Activated CD8-positive, alpha-beta memory T cell treated with anti-CD3 and anti-CD28 coated beads, Interleukin-2, amount 10 ng/mL, durations not matched to agents 7 days and 5 days (primary cell): ENCODE measurements at regions not wholly inside any gene's neighbourhood (a gene's known extent, or its start where the extent isn't known, plus 50 kb on each side); places are given as distances from the start of the nearest gene placed in this dataset.
"Not testable (repeated sequence)": the region's sequence is repeated elsewhere in the genome, so short reads cannot be mapped to it uniquely, and the experiment has no call there.

Experiments used
- ATAC-seq: fragments of 150-1000 bp; cut with Tn5 transposase; one replicate; pipeline ENCODE4 v1.10.0; 2021; ENCODE audit warnings: moderate library complexity
- CTCF ChIA-PET: fragments of 350-600 bp; sonication (Branson Sonifier 250); formaldehyde crosslinking; loops from one replicate; lab custom pipeline; 2021; ENCODE audit warnings: antibody characterized with exemption; lab: Charles Lee
- DNase-seq: peaks from one replicate; pipeline ENCODE4 v3.0.0-alpha.2; 2020
- H3K27ac Mint-ChIP-seq: one replicate; pipeline ENCODE4 v1.8.0; 2021; ENCODE audit warnings: mild to moderate bottlenecking, mixed read lengths
- H3K27me3 Mint-ChIP-seq: one replicate; pipeline ENCODE4 v1.8.0; 2021; ENCODE audit warnings: mixed read lengths
- H3K36me3 Mint-ChIP-seq: one replicate; pipeline ENCODE4 v1.8.0; 2021; ENCODE audit warnings: mild to moderate bottlenecking, mixed read lengths
- H3K4me1 Mint-ChIP-seq: one replicate; pipeline ENCODE4 v1.8.0; 2021; ENCODE audit warnings: mixed read lengths
- H3K4me3 Mint-ChIP-seq: one replicate; pipeline ENCODE4 v1.8.0; 2021; ENCODE audit warnings: mild to moderate bottlenecking, moderate library complexity, mixed read lengths
- H3K9me3 Mint-ChIP-seq: one replicate; pipeline ENCODE4 v1.8.0; 2022; ENCODE audit warnings: low read depth, mixed read lengths

DNA sequence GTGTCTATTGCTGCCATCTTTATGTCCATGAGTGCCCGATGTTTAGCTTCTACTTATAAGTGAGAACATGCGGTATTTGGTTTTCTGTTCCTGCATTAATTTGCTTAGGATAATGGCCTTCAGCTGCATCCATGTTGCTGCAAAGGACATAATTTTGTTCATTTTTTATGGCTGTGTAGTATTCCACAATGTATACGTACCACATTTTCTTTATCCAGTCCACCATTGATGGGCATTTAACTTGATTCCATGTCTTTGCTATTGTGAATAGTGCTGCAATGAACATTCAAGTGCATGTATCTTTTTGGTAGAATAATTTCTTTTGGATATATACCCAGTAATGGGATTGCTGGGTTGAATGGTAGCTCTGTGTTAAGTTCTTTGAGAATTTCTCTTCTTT lies 376.3 kb upstream of the PROK2 start:
- H3K9me3 Mint-ChIP-seq, CTCF ChIA-PET, ATAC-seq, H3K4me3 Mint-ChIP-seq, H3K4me1 Mint-ChIP-seq, DNase-seq, H3K27me3 Mint-ChIP-seq, H3K27ac Mint-ChIP-seq, H3K36me3 Mint-ChIP-seq: not testable (repeated sequence)

DNA sequence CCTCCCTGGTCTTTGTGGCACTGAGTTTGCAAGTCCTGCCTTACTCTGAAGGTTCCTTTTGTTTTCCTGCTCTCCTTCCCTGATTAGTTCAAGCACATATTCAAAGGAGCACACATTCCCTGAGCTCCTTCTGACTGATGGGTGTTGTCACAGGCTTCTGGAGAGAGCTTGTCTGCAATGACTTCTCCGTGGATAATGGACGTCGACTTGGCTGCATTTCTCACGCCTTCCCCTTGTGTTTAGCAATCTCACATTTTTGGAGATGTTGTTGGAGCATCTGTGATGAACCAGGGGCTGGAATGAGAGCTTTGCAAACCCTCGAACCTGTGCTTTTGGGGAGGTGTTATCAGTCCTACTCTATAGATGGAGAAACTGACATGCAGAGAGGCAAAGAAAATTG lies 375.4 kb upstream of the PROK2 start:
- no peak overlapping the region for H3K4me3 Mint-ChIP-seq
- H3K4me1 Mint-ChIP-seq = no peaks in the 10 kb centered on the region
- no peaks in the 10 kb centered on the region for H3K27me3 Mint-ChIP-seq
- ATAC-seq (no peak), DNase-seq (no peak)
- CTCF ChIA-PET = interaction anchor here (1.4 kb wide), 1 partner anchor 10 kb away, joined by 3 read pairs; no protein-coding TSS in a partner anchor
- no peak overlapping the region for H3K27ac Mint-ChIP-seq
- no peaks in the 10 kb centered on the region for H3K9me3 Mint-ChIP-seq
- H3K36me3 Mint-ChIP-seq = no peaks in the 10 kb centered on the region

DNA sequence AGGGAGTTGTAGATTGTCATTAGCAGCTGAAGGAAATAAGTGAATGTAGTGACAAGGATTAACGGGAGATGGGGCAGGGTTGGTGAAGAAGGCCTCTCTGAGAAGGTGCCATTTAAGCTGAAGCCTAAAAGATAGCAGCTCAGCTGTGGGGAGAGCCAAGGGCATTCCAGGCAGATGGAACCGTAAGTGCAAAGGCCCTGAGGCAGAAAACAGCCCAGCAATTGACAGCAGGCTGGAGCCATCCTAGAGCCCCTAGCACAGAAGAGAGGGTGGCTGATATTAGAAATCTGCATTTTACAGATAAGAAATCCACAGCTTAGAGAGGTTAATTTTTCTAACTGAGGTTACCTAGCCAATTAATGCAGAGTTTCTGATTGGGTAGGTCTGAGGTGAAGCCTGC lies 374.5 kb upstream of the PROK2 start:
- Mint-ChIP-seq H3K36me3 (no peaks in the 10 kb centered on the region), H3K4me3 (no peak overlapping the region), H3K27me3 (no peaks in the 10 kb centered on the region), H3K9me3 (no peaks in the 10 kb centered on the region), H3K27ac (no peak overlapping the region), H3K4me1 (no peaks in the 10 kb centered on the region)
- DNase-seq (no peak), ATAC-seq (no peak)
- CTCF ChIA-PET = interaction anchor here (0.8 to 1.4 kb wide), 2 partner anchors 11 to 284 kb away, joined by 3 read pairs; no protein-coding TSS in a partner anchor

DNA sequence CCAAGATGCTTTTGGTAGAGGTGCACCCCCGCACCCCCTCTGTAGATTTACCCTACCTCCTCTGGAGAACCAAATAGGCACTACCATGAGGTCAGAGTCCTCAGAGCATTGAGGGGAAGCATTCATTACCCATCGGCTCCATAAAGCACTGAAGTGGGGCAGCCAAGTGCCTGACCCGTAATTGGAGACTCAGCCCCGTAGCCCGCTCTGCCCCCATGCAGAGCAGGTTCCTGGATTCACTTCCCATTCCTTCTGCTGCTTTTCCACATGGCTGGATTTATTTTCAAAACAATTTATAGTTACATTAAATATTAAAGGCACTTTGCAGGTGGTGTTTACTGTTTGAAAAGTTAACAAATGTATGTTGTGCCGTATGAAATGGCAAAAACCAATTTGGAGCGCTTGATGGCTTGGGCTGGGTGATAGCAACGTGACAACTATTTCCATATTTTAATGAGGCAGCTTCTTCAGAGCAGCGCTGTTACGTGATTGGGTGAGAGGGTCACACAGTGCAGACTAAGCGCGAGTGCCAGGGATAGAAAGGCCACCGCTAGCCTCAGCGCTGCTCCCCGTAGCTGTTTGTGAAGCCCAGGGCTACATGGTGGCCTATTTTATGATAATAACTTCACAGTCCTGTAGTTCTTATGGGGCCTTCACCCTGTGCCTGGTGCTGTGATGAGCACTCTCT lies 373.8 kb upstream of the PROK2 start:
- H3K9me3 Mint-ChIP-seq = no peaks in the 10 kb centered on the region
- H3K27me3 Mint-ChIP-seq = no peaks in the 10 kb centered on the region
- H3K4me3 Mint-ChIP-seq = no peak overlapping the region
- CTCF ChIA-PET = interaction anchor here (1.4 kb wide), 1 partner anchor 11 kb away, joined by 3 read pairs; no protein-coding TSS in a partner anchor
- H3K4me1 Mint-ChIP-seq = no peaks in the 10 kb centered on the region
- H3K36me3 Mint-ChIP-seq = no peaks in the 10 kb centered on the region
- H3K27ac Mint-ChIP-seq = no peak overlapping the region
- DNase-seq = no peak
- no peak for ATAC-seq

DNA sequence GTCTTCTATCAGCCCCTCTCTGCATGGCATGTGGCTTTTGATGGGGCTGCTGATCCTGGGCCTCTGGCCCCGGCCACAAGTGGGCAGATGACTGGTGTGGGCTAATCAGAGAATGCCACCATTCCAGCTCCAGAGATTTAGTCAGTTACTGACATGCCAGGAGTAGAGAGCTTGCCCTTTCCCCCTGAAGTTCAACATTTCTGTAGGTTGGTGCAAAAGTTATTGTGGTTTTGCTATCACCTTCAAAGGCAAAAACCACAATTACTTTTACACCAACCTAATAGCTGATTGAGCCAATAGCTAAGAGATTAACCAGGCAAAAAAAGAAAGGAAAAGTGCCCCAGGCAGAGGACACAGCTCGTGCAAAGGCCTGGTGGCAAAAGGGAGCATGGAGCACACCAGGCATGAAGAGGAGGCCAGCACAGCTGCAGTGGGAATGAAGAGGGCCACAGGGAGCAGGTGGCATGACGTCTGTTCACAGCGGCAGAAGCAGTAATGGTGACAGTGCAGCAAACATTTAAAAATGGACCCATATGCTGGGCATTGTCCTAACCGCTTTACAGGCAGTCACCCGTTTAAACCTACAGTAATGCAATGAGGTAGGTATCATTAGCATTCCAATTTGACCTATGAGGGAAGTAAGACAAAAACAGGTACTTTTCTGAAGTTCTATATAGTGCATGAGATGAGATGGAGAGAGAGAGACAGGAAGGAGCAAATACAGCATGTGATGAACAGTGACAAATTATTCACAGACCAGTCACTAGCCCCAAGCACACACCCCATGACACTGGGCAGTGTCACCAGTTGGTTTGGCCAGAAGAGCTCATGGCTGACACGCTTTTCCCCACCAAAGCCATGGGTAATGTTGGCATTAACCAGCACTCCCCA lies 373.0 kb upstream of the PROK2 start:
- no peaks in the 10 kb centered on the region for H3K36me3 Mint-ChIP-seq
- no peaks in the 10 kb centered on the region for H3K4me1 Mint-ChIP-seq
- CTCF ChIA-PET = no interaction called here
- H3K4me3 Mint-ChIP-seq = no peak overlapping the region
- H3K9me3 Mint-ChIP-seq = no peaks in the 10 kb centered on the region
- ATAC-seq = no peak
- no peak overlapping the region for H3K27ac Mint-ChIP-seq
- H3K27me3 Mint-ChIP-seq = no peaks in the 10 kb centered on the region
- DNase-seq = no peak

DNA sequence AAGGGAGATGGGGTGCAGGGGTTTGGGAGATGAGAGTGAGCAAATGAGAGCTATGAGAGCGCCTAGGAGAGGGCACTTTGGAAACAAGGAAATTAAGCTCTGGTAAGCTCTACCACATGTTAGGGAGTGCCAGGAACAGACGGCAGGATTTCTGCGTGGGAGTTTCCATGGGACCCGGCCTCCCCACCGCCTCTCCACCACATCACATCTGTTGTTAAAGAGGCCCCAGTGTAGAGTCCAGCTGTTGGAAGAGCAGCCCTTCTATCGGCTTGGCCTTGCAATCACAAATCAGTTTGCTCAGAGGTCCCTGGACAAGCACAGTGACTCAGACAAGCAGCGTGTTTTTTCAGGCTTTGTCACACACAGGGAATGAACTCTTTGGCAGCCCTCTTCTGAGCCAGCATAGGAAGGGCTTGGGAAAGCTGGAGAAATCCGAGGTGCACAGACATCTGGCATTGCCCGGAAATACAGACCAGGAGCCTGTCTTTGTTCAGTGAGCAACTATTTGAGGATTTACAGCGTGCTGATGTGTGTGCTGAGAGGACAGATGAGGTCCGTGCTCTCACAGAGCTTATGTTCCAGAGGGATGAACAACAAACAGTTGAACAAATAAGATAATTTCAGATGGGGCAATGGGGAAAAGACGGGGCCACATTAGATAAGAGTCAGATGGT lies 370.6 kb upstream of the PROK2 start:
- H3K27me3 Mint-ChIP-seq = no peaks in the 10 kb centered on the region
- no peaks in the 10 kb centered on the region for H3K9me3 Mint-ChIP-seq
- CTCF ChIA-PET = no interaction called here
- H3K4me3 Mint-ChIP-seq = no peak overlapping the region
- H3K36me3 Mint-ChIP-seq = no peaks in the 10 kb centered on the region
- H3K27ac Mint-ChIP-seq = no peak overlapping the region
- DNase-seq = no peak
- no peaks in the 10 kb centered on the region for H3K4me1 Mint-ChIP-seq
- no peak for ATAC-seq

DNA sequence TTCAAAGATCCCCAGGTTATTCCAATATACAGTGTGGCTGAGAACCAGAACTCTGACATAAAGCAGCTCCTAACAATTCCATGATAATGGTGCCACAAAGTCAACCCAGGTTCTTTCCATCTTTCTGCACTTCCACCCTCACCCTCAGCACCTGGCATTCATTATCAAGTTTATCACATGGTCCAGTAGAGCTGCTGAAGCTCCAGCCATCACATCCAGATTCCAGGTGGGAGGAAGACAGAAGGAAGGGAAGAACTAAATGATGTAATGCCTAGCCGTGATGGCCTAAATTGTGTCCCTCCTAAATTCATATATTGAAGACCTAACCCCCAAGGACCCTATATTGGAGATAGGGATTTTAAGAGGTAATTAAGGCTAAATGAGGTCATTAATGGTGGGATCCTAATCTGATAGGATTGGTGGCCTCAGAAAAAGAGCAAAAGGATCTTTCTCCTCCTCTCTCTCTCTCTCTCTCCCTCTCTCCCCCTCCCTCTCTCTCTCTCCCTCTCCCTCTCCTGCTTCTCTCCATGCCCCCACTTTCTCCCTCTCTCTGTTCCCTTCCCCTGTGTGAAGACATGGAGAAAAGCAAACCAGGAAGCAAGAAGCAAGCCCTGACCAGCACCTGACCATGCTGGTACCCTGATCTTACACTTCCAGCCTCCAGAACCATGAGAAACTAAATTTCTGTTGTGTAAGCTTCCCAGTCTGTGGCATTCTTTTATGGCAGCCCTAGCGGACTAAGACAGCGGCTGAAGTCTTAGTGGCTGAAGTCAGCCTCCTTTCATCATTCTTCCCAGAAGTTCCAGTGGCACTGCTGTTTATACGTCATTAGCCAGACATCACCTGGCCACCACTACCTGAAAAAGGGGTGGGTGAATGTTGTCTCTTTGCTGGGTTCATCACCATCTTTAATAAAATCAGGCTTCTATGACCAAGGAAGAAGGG lies 369.7 kb upstream of the PROK2 start:
- Mint-ChIP-seq H3K4me3 (no peak overlapping the region), H3K9me3 (no peaks in the 10 kb centered on the region), H3K27me3 (no peaks in the 10 kb centered on the region), H3K36me3 (no peaks in the 10 kb centered on the region), H3K4me1 (no peaks in the 10 kb centered on the region), H3K27ac (no peak overlapping the region)
- DNase-seq = no peak
- CTCF ChIA-PET = no interaction called here
- no peak for ATAC-seq

DNA sequence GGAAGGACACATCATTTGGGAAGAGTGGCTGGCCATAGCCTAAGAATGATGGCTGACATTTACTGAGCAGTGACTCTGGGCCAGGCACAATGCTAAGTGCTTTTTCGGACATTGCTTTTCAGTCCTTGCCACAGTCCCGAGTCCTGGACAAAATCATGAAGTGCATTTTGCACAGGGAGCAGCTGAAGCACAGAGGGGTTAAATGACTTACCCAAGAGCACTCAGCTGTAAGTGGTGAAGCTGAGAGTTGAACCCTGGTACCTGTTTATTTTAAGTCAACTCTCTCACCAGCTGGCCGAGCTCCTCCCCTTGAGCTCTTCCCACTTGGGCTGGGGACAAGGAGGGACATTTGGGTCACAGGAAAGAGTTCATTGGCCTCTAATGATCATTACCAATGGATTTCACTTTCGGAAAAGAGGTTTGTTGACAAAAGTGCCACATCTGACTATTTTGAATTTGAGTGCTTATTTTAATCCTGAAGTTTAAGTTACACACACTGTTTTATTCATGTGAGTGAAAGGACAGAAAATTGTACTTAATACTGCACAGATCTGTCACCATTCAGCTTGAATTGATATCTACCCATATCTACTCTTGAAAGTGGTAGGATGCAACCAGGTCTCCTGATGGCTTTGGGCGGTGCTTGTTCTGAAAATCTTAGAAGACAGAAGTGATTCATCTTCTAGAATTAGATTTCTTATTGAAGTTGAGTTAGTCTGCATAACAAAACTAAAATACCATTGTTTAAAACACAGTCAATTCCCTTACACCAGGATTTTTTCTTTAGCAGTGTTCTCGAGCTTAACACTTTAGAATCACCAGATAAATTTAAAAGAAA lies 368.7 kb upstream of the PROK2 start:
- H3K36me3 Mint-ChIP-seq = no peaks in the 10 kb centered on the region
- no peak for DNase-seq
- no peak overlapping the region for H3K27ac Mint-ChIP-seq
- CTCF ChIA-PET = no interaction called here
- H3K9me3 Mint-ChIP-seq = peaks cover 3% of the 10 kb centered on the region
- no peaks in the 10 kb centered on the region for H3K27me3 Mint-ChIP-seq
- H3K4me1 Mint-ChIP-seq = no peaks in the 10 kb centered on the region
- no peak for ATAC-seq
- H3K4me3 Mint-ChIP-seq = no peak overlapping the region

DNA sequence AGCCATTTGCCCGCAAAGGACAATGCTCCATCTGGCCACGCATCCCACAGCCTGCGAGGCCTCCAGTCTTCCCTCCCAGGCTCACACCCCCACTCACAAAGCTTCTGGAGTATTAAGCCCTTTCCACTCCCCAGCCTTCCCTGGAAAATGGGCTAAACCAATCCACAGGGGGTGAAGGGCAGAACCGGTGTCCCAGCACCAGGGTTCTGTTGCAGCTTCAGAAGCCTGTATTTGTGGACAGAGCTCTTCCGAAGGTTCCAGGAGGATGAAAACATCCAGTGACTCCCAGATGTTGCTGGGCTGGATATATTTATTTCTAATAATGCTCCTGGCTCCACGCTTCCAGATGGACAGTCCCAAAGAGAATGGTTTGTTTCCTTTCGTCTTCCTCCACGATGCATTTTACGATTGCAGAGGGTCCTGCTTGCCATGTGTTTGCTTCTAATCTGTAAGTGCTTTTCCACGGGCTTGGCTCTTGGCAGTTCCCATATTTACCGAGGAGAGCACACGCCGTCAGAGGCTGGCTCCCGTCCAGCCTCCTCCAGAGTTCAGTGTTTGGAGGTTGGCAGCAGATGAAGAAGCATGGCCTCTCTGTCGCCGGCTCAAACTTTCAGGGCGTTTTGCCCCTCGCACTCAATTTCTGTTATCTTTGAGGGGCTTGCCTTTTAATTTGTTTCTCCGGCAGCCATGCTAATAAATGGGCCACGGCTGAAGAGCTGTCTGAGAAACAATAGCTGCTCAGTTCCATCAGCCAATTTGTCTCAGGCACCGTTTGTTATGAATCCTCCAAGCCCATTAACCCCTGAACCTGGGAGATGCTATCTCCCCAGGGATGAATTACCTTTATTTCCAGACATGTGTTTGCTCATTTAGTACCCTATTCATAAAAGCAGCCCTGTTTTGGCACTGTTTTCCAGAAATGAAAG lies 367.9 kb upstream of the PROK2 start:
- DNase-seq (no peak), ATAC-seq (no peak)
- Mint-ChIP-seq H3K36me3 (peaks cover 3% of the 10 kb centered on the region), H3K27ac (no peak overlapping the region), H3K4me1 (no peaks in the 10 kb centered on the region), H3K4me3 (no peak overlapping the region), H3K9me3 (peaks cover 6% of the 10 kb centered on the region), H3K27me3 (no peaks in the 10 kb centered on the region)
- CTCF ChIA-PET = no interaction called here

DNA sequence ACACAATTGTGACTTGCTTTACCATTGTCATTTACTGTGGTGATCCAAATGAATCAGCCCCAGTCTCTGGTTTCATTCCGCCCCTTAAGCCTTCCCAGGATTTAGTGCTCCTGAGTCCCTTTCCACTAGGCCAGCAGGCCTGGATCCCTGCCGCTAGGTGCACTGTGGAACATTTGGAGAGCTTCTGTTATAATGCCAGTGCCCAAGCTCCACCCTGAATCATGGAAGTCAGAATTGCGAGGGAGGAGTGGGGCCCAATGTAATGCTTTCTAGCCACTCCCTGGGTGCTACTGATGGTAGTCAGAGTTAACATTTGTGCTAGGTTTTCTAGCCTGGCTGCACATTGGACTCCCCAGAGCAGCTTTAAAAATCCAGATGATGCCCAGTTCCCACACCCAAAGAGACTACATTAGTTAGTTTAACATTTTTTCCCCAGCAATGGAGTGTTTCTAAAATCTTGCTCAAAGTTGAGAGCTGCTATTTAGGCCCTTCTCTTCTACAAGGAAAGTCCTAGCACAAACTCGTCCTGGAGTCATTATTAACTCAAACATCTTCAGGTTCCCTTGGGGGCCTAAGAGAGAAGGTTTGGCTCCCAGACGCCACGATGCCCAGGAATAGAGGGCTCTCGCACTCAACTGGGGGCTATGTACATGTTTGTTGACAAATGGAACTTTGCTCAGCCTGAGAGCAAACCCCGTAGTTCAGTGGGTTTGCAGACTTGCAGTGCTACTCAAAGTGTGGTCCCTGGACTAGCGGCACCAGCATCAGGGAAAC lies 366.7 kb upstream of the PROK2 start:
- ATAC-seq = no peak
- DNase-seq = no peak
- CTCF ChIA-PET = no interaction called here
- no peaks in the 10 kb centered on the region for H3K4me1 Mint-ChIP-seq
- H3K4me3 Mint-ChIP-seq = no peak overlapping the region
- peaks cover 3% of the 10 kb centered on the region for H3K36me3 Mint-ChIP-seq
- H3K9me3 Mint-ChIP-seq = peaks cover 6% of the 10 kb centered on the region
- no peaks in the 10 kb centered on the region for H3K27me3 Mint-ChIP-seq
- no peak overlapping the region for H3K27ac Mint-ChIP-seq
